ENCODE measurements at regions not wholly inside any gene's neighbourhood (a gene's known extent, or its start where the extent isn't known, plus 50 kb on each side); places are given as distances from the start of the nearest gene placed in this dataset.

- TF ChIP-seq ZNF136 (CRISPR knock-in tag; IDR thresholded peaks at IDR 0.05; ENCODE audit: low read depth) (no peak), CTCF (CRISPR knock-in tag; IDR thresholded peaks at IDR 0.05) (no peak), NR2C2 (CRISPR knock-in tag; IDR thresholded peaks at IDR 0.05; ENCODE audit: borderline replicate concordance) (no peak), ZC3H4 (CRISPR knock-in tag; IDR thresholded peaks at IDR 0.05; ENCODE audit: borderline replicate concordance) (no peak), ZBTB33 (CRISPR knock-in tag; IDR thresholded peaks at IDR 0.05) (no peak), ATAD3A (CRISPR knock-in tag; IDR thresholded peaks at IDR 0.05) (no peak), HMG20A (CRISPR knock-in tag; IDR thresholded peaks at IDR 0.05; ENCODE audit: borderline replicate concordance) (no peak)
These were observed 229.7 kb upstream of the TBL1XR1 start for GRCh38 chr3:177426878-177427495.
